Hematopoietic multipotent progenitor cell treated with erythropoietin and hydrocortisone succinate and interleukin-3 and kit ligand, for 4 days (in vitro differentiated cells): ENCODE measurements at regions not wholly inside any gene's neighbourhood (a gene's known extent, or its start where the extent isn't known, plus 50 kb on each side); places are given as distances from the start of the nearest gene placed in this dataset.
"Not testable (repeated sequence)": the region's sequence is repeated elsewhere in the genome, so short reads cannot be mapped to it uniquely, and the experiment has no call there.

ENCODE experiments used
- DNase-seq: peaks from one replicate; pipeline ENCODE4 v3.0.0-alpha.2; 2015

DNA sequence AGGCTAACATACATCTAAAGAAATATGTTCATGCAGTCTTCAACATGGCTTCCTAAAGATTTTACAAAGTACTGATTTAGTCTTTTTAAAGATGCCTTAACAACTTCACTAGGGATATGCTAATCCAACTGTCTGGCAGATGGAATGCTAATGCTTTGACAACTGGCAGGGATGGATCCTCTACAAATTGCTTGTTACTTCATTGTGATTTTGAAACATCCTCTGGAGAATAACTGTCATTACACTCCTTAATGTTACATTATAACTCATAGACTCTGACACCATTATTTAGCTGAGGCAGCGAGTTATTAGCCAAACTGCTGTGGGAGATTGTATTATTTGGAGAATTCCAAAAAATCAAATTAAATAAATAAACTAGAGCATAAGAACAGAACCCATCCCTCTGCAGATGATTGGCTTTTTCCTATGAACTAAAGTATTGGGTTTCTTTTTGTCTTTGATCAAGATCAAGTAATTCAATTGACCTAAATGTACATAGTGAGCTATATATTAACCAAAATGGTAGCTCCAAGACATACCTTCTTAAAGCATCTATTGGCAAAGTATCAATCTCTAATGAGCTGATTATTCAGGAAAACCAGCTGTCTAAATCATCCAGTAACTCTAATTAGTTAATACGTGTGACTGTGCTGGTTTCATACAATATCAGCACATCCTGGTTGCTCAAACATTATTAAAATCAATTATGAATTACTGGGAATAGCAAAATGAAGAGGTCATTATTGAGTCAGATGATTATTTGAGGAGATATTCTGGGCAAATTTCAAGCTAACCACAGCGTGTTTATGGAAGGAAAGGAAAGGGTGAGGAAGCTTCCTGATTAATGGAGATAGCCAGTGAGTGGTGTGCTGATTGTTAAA lies 321.3 kb upstream of the TFPI start:
- DNase-seq = no peak

GRCh38 chr2:187876554-187876953 lies 322.3 kb upstream of the TFPI start:
- DNase-seq = no peak

DNA sequence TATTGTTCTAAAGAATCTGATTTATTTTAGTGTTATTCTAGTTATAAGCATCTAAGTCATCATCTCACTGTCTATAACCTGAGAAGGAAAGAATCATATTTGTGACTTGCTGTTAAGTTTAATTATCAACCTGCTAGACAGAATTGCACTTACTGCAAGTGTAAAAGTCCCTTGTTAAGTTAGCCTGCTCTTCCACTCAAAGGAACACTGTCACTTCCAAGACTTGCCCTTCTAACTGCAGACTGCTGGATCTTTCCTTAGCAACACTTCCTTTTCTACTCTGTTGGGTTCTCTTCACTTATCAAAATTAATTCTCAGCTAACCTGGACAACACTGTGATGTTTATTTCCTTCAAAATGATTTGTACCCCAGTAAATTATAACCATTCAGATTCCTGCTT lies 323.2 kb upstream of the TFPI start:
- no peak for DNase-seq

GRCh38 chr2:187878112-187878511 lies 323.9 kb upstream of the TFPI start:
- DNase-seq = no peak

- DNase-seq = no peak
Observed at GRCh38 chr2:187879491-187879890, 325.3 kb upstream of the TFPI start.

GRCh38 chr2:187884003-187884402 lies 329.8 kb upstream of the TFPI start:
- DNase-seq = no peak

DNA sequence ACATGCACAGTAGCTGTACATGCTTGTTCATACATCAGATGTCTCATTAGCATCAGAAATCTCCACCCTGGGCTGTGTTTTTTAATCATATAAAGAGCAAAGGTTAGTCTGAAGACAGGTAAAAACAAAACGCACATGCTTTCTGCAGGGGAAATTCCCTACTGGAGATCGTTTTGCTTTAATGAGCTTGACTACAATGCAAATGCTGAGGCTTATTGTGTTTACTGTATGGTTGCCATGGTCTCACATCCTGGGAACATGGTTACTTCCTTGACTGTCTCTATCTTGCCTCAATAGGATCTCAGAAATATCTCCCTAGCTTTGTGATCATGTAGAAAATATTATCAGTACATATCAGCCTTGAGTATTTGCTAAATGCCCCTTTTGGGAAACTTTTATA lies 336.5 kb upstream of the TFPI start:
- no peak for DNase-seq

- DNase-seq = no peak
Observed at GRCh38 chr2:187900021-187900420, 345.8 kb upstream of the TFPI start.

DNA sequence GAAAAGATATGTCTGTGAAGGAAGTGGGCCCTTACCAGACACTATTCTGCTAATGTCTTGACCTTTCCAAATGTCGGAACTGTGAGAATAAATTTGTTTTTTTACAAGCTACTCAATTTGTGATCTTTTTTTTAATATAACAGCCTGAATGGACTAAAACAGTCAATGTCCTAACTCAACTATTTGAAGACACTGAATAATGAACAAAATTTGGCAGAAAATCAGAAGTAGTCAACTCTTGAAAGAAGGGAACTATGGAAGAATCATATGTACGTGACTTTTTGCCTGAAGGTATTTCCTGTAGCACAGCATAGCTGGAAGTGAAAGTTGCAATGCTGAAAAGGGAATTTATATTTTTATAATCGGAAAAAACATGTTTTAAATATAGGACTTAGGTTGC lies 351.8 kb upstream of the TFPI start:
- no peak for DNase-seq

DNA sequence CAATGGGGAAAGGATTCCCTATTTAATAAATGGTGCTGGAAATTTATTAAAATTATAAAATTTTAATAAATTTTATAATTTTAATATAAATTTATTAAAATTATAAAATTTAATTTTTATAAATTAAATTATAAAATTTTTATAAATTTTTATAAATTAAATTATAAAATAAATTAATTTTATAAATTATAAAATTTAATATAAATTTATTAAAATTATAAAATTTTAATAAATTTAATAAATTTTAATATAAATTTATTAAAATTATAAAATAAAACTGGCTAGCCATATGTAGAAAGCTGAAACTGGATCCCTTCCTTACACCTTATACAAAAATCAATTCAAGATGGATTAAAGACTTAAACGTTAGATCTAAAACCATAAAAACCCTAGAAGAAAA lies 356.7 kb upstream of the TFPI start:
- DNase-seq = not testable (repeated sequence)

- no peak for DNase-seq
Observed at GRCh38 chr2:187912950-187913349, 358.7 kb upstream of the TFPI start.

DNA sequence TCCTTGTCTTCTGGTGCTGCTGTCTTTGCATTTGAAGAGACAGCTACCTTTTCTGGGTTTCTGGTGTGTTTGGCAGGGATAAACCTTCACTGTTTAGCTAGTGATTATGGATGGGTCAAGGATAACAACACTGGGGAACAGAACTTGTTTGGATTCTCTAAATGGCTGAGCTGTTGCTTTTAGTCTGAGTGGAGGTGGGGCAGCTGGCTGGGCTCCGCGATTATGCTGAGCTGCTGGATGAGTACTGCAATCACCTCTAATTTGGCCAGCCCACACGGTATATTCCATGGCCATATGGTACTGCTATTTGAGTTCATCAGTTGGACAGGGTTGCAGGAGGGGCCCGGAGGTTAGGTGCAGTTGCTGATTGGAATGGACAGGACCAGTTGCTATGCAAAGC lies 361.6 kb upstream of the TFPI start:
- no peak for DNase-seq

GRCh38 chr2:187916799-187917198 lies 362.6 kb upstream of the TFPI start:
- DNase-seq = no peak

- DNase-seq = no peak
Observed at GRCh38 chr2:187917535-187917934, 363.3 kb upstream of the TFPI start.

DNA sequence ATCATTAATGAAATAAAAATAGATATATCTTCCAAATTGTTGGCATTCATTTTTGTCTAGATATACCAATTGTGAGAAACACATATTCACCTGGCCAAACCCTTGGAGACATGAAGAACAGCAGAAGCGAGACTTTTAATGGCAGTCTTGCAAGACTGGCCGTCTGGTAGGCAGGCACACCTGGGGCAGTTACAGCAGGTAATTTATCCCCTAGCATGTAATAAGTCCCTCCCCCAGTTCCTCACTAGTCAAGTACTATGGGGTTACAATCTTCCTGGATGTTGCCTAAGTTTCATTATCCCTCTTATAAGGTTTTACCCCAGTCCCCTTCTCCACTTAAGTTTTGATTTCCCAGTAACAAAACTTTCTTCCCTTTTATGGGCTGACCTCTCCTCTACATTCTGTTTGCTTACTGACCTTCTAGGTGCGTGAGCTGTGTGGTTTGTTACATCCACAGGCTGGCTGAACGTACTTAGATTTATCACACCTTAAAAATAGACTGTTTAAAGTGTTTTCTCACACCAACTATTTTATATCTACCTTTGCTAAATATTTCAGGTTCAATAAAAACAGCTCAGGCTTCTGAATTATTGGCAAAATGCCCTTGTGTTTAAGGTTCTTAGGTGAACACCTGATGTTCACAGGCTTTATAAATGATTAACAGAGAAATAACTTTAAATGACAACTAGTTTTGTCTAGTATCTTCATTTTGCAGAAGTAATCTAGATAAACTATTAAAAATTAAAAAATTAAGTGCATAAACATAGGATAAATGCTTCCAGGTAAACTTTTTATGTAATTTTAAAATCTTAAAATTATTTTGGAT lies 365.0 kb upstream of the TFPI start:
- DNase-seq = no peak

GRCh38 chr2:187920511-187920910 lies 366.3 kb upstream of the TFPI start:
- DNase-seq = no peak

- no peak for DNase-seq
Observed at GRCh38 chr2:187922846-187923245, 368.6 kb upstream of the TFPI start.

- DNase-seq = no peak
Observed at GRCh38 chr2:187924293-187924692, 367.4 kb upstream of the GULP1 start.

GRCh38 chr2:187934236-187934635 lies 357.4 kb upstream of the GULP1 start:
- DNase-seq = no peak

- DNase-seq = no peak
Observed at GRCh38 chr2:187934692-187935091, 357.0 kb upstream of the GULP1 start.

- no peak for DNase-seq
Observed at GRCh38 chr2:187935126-187935525, 356.5 kb upstream of the GULP1 start.

DNA sequence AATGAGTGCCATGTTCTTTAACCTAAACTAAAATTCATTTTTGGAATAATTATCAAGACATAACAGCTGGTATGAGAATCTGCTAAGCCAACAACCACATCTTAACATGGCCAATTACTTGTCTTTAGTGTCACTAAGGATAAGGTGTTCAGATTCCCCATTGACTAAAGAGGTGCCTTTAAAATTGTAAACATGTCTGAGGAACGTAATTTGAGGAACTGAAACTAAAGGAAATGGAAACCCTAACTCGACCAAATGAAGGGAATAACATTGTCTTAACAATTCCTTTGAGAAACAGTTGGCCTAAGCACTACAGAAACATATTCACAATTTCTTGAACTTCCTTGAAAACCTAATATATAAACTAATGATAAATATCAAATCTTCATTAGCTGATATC lies 355.4 kb upstream of the GULP1 start:
- no peak for DNase-seq

- no peak for DNase-seq
Observed at GRCh38 chr2:187939180-187939579, 352.5 kb upstream of the GULP1 start.

DNA sequence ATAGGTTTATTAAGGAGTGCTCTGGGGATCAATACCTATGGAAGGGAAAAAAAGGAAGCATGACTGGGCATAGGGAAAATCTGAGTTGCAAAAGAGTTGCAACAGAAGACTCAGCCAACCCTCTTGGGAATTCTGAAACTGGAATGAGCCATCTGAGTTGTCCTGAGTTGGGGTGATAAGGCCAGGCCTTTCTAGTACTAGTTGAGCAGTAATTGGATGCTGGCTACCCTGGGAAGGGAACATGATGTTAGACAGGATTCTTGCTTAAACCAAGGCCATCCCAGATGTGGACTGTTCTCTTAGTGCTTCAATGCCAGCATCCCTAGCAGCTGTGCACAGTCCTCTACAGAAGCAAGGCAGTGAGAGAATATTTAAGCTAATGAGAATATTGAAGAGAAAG lies 348.8 kb upstream of the GULP1 start:
- no peak for DNase-seq
